H9 (cell line): ENCODE measurements at regions not wholly inside any gene's neighbourhood (a gene's known extent, or its start where the extent isn't known, plus 50 kb on each side); places are given as distances from the start of the nearest gene placed in this dataset.

ENCODE experiments used
- DNase-seq: peaks from one replicate; pipeline ENCODE4 v3.0.0-alpha.2; 2017
- H2AFZ ChIP-seq: one replicate; pipeline ENCODE4 v1.6.1; 2013; ENCODE audit warnings: mild to moderate bottlenecking, low read length, control low read depth, moderate library complexity
- H2AK5ac ChIP-seq: 2 replicates; pipeline ENCODE4 v1.6.1; 2013; ENCODE audit warnings: low read length, control low read depth, mixed read lengths; ENCODE audit not compliant: insufficient read length
- H2BK120ac ChIP-seq: one replicate; pipeline ENCODE4 v1.6.1; 2013; ENCODE audit warnings: low read depth, mild to moderate bottlenecking, low read length, control low read depth, inconsistent platforms; ENCODE audit not compliant: poor library complexity, severe bottlenecking
- H2BK12ac ChIP-seq: 2 replicates; pipeline ENCODE4 v1.6.1; 2013; ENCODE audit warnings: low read length, control low read depth, mixed read lengths, low read depth; ENCODE audit not compliant: insufficient read length
- H2BK15ac ChIP-seq: 2 replicates; pipeline ENCODE4 v1.6.1; 2013; ENCODE audit warnings: low read depth, low read length, control low read depth
- H2BK20ac ChIP-seq: one replicate; pipeline ENCODE4 v1.6.1; 2013; ENCODE audit warnings: low read depth, mild to moderate bottlenecking, low read length, control low read depth, inconsistent platforms; ENCODE audit not compliant: poor library complexity, severe bottlenecking
- H2BK5ac ChIP-seq: 2 replicates; pipeline ENCODE4 v1.6.1; 2013; ENCODE audit warnings: low read length, control low read depth, mixed read lengths; ENCODE audit not compliant: insufficient read length
- H3K14ac ChIP-seq: 2 replicates; pipeline ENCODE4 v1.6.1; 2013; ENCODE audit warnings: low read length, control low read depth; ENCODE audit not compliant: insufficient read depth
- H3K18ac ChIP-seq: 2 replicates; pipeline ENCODE4 v1.6.1; 2013; ENCODE audit warnings: low read depth, mild to moderate bottlenecking, mixed read lengths, low read length, control low read depth; ENCODE audit not compliant: insufficient read length
- H3K23ac ChIP-seq: 2 replicates; pipeline ENCODE4 v1.6.1; 2013; ENCODE audit warnings: low read length, control low read depth, mixed read lengths, low read depth; ENCODE audit not compliant: insufficient read length
- H3K23me2 ChIP-seq: 2 replicates; pipeline ENCODE4 v1.6.1; 2013; ENCODE audit warnings: low read depth, mild to moderate bottlenecking, mixed read lengths, low read length, control low read depth; ENCODE audit not compliant: insufficient read length, poor library complexity, severe bottlenecking
- H3K27ac ChIP-seq: 2 replicates; pipeline ENCODE4 v1.5.1; 2013; ENCODE audit warnings: low read length, control low read depth, mixed read lengths, low read depth; ENCODE audit not compliant: insufficient read length
- H3K27me3 ChIP-seq: 2 replicates; pipeline ENCODE4 v1.6.1; 2013; ENCODE audit warnings: low read length, control low read depth, inconsistent platforms; ENCODE audit not compliant: insufficient read depth
- H3K4ac ChIP-seq: 2 replicates; pipeline ENCODE4 v1.6.1; 2013; ENCODE audit warnings: low read depth, mild to moderate bottlenecking, control low read depth, inconsistent platforms, low read length, moderate library complexity
- H3K4me1 ChIP-seq: 2 replicates; pipeline ENCODE4 v1.6.1; 2013; ENCODE audit warnings: low read length, control low read depth, inconsistent platforms; ENCODE audit not compliant: insufficient read depth
- H3K4me2 ChIP-seq: 2 replicates; pipeline ENCODE4 v1.6.1; 2013; ENCODE audit warnings: low read length, control low read depth, mixed read lengths; ENCODE audit not compliant: insufficient read length, insufficient read depth
- H3K56ac ChIP-seq: 2 replicates; pipeline ENCODE4 v1.6.1; 2013; ENCODE audit warnings: low read depth, mild to moderate bottlenecking, mixed read lengths, low read length, control low read depth; ENCODE audit not compliant: insufficient read length
- H3K79me1 ChIP-seq: 2 replicates; pipeline ENCODE4 v1.6.1; 2013; ENCODE audit warnings: low read depth, mild to moderate bottlenecking, moderate library complexity, low read length, control low read depth, inconsistent platforms; ENCODE audit not compliant: insufficient read depth, poor library complexity, severe bottlenecking
- H3K79me2 ChIP-seq: 2 replicates; pipeline ENCODE4 v1.6.1; 2013; ENCODE audit warnings: low read length, control low read depth, inconsistent platforms; ENCODE audit not compliant: insufficient read depth
- H3K9ac ChIP-seq: 2 replicates; pipeline ENCODE4 v1.6.1; 2013; ENCODE audit warnings: low read length, control low read depth, mixed read lengths; ENCODE audit not compliant: insufficient read length; ENCODE audit errors: extremely low read depth
- H3K9me3 ChIP-seq: one replicate; pipeline ENCODE4 v1.6.1; 2013; ENCODE audit warnings: low read depth, low read length, inconsistent platforms; ENCODE audit not compliant: control insufficient read depth
- H3T11ph ChIP-seq: one replicate; pipeline ENCODE4 v1.6.1; 2013; ENCODE audit warnings: mild to moderate bottlenecking, low read length, control low read depth, inconsistent platforms
- H4K20me1 ChIP-seq: one replicate; pipeline ENCODE4 v1.6.1; 2013; ENCODE audit not compliant: control insufficient read depth, insufficient read length, insufficient read depth
- H4K5ac ChIP-seq: 2 replicates; pipeline ENCODE4 v1.6.1; 2013; ENCODE audit warnings: low read depth, mild to moderate bottlenecking, mixed read lengths, low read length, control low read depth; ENCODE audit not compliant: insufficient read length
- H4K8ac ChIP-seq: replicated peaks from 2 replicates; pipeline ENCODE4 v1.6.1; 2013; ENCODE audit warnings: low read length, control low read depth, mixed read lengths, low read depth; ENCODE audit not compliant: insufficient read length
- H4K91ac ChIP-seq: 2 replicates; pipeline ENCODE4 v1.6.1; 2013; ENCODE audit warnings: low read depth, mild to moderate bottlenecking, moderate library complexity, mixed read lengths, low read length, control low read depth; ENCODE audit not compliant: insufficient read length
- H3K27ac Mint-ChIP-seq, 3 experiments: 2 replicates in 2 of 3; 3 replicates in 1 of 3; pipeline ENCODE4 v1.8.0; 2020 to 2021; ENCODE audit warnings: mixed read lengths in 3 of 3, mild to moderate bottlenecking in 1 of 3, moderate library complexity in 1 of 3
- H3K27me3 Mint-ChIP-seq: 2 replicates; pipeline ENCODE4 v1.8.0; 2021; ENCODE audit warnings: low read depth, mild to moderate bottlenecking, moderate library complexity, mixed read lengths
- H3K36me3 Mint-ChIP-seq, 3 experiments: 2 replicates in 2 of 3; 3 replicates in 1 of 3; pipeline ENCODE4 v1.8.0; 2020 to 2021; ENCODE audit warnings: low read depth in 3 of 3, mixed read lengths in 3 of 3; ENCODE audit not compliant: insufficient read depth in 1 of 3
- H3K4me1 Mint-ChIP-seq, 2 experiments: 2 replicates each; pipeline ENCODE4 v1.8.0; 2020; ENCODE audit warnings: mixed read lengths in 2 of 2
- H3K4me3 Mint-ChIP-seq, 2 experiments: 2 replicates in 1 of 2; 3 replicates in 1 of 2; pipeline ENCODE4 v1.8.0; 2020 to 2021; ENCODE audit warnings: mild to moderate bottlenecking in 2 of 2, mixed read lengths in 2 of 2, moderate library complexity in 1 of 2
- H3K9me3 Mint-ChIP-seq, 2 experiments: 2 replicates in 1 of 2; 3 replicates in 1 of 2; pipeline ENCODE4 v1.8.0; 2020; ENCODE audit warnings: mild to moderate bottlenecking in 2 of 2, mixed read lengths in 2 of 2, moderate library complexity in 1 of 2
- CTCF ChIP-seq: fragments of 200-600 bp; sonication (generic); conservative IDR thresholded peaks from 3 replicates; pipeline ENCODE4 v1.8.0; 2021; ENCODE audit warnings: antibody characterized with exemption, mild to moderate bottlenecking
- WGBS: extraction: QIAGEN DNeasy Blood & Tissue Kit; methylation state at CpG from one replicate; pipeline ENCODE4 v1.1.7; 2013; ENCODE audit warnings: missing lambda C conversion rate, low lambda C conversion rate, mixed read lengths; ENCODE audit not compliant: insufficient read length; ENCODE audit errors: extremely low coverage; 5-methylcytosine and 5-hydroxymethylcytosine counted together

- H2BK12ac ChIP-seq = no peak overlapping the region
- H4K8ac ChIP-seq = no peak overlapping the region
- no peak overlapping the region for H3K4me2 ChIP-seq
- H3K27me3 Mint-ChIP-seq = no peaks in the 10 kb centered on the region
- no peak overlapping the region for H3K9ac ChIP-seq
- no peak overlapping the region for H3K4me3 Mint-ChIP-seq
- H3K9me3 ChIP-seq = no peaks in the 10 kb centered on the region
- peak overlapping the region in 2 of 3 experiments; percentile 38 to 59; a peak in 2 of 7 replicates for H3K27ac Mint-ChIP-seq
- H3K4me1 ChIP-seq = peaks cover 9% of the 10 kb centered on the region; the same call in 1 of the 2 replicates
- no peak overlapping the region for H2AFZ ChIP-seq
- H3K9me3 Mint-ChIP-seq = no peaks in the 10 kb centered on the region; a peak in 1 of 5 replicates
- H3K23ac ChIP-seq = no peak overlapping the region
- H2AK5ac ChIP-seq = no peak overlapping the region
- H4K20me1 ChIP-seq = no peaks in the 10 kb centered on the region
- H2BK5ac ChIP-seq = no peak overlapping the region
- WGBS = no CpG with 5 or more reads among the region's 5 CpGs
- H3K27me3 ChIP-seq = no peaks in the 10 kb centered on the region
- peak; percentile 44 for DNase-seq
- no peaks in the 10 kb centered on the region for H3K23me2 ChIP-seq
- no peak overlapping the region for H4K5ac ChIP-seq
- H4K91ac ChIP-seq = no peak overlapping the region
- H2BK15ac ChIP-seq = no peak overlapping the region
- H3K4ac ChIP-seq = no peak overlapping the region
- TF ChIP-seq CTCF = peak; percentile 48
- H3K79me1 ChIP-seq = no peaks in the 10 kb centered on the region
- H3K36me3 Mint-ChIP-seq = peaks cover 0 to 3% (median 2%) of the 10 kb centered on the region in 3 experiments; a peak in 2 of 7 replicates
- H2BK20ac ChIP-seq = no peak overlapping the region
- H3K79me2 ChIP-seq = no peaks in the 10 kb centered on the region
- peaks cover 63 to 65% of the 10 kb centered on the region in 2 experiments for H3K4me1 Mint-ChIP-seq
- no peak overlapping the region for H3K18ac ChIP-seq
- H3K56ac ChIP-seq = no peak overlapping the region
- H3T11ph ChIP-seq = no peak overlapping the region
- no peak overlapping the region for H3K14ac ChIP-seq
- no peak overlapping the region for H2BK120ac ChIP-seq
- no peak overlapping the region for H3K27ac ChIP-seq
Measured at GRCh38 chr15:62912808-62913207, 129.7 kb upstream of the TPM1 start.
